ENCODE measurements at regions not wholly inside any gene's neighbourhood (a gene's known extent, or its start where the extent isn't known, plus 50 kb on each side); places are given as distances from the start of the nearest gene placed in this dataset.

DNA sequence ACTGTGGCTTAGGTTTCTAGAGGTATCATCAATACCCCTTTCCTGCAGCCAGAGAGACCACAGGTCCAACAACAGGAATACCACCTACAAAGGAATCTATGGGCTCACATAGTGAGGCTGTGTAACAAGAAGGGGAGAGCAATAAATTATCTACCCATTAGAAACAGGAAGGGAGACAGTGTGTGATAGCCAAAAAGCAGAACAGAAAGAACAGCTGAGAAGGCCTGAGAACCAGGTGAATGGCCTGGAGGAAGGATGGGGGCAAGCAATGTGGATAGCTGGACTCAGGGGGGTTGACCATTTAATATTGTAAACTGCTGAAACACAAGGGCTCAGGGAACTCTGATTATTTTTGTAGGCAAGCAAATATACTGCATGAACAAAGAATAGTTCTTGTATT, 628.2 kb downstream of the COL12A1 start:
- Mint-ChIP-seq H3K27ac (no peak overlapping the region), H3K4me3 (no peak overlapping the region), H3K36me3 (no peaks in the 10 kb centered on the region), H3K9me3 (no peaks in the 10 kb centered on the region), H3K27me3 (ENCODE audit: insufficient read depth, low read depth) (peaks cover 3% of the 10 kb centered on the region), H3K4me1 (peaks cover 2% of the 10 kb centered on the region)
- H3K36me3 ChIP-seq, result no peaks in the 10 kb centered on the region
- no peak overlapping the region for H3K4me2 ChIP-seq
- H2AFZ ChIP-seq (replicated peaks), result no peak overlapping the region
- H3K9me3 ChIP-seq (ENCODE audit: low read depth), result no peaks in the 10 kb centered on the region
- H3K4me1 ChIP-seq, result no peaks in the 10 kb centered on the region
- H3K9ac ChIP-seq, result no peak overlapping the region
- H3K4me3 ChIP-seq, result no peak overlapping the region
- no peak overlapping the region for H3K27ac ChIP-seq
- no peaks in the 10 kb centered on the region for H3K79me2 ChIP-seq (ENCODE audit: low read depth)
- no peak for DNase-seq (ENCODE audit: low spot score)
- TF ChIP-seq, protein P1, sequence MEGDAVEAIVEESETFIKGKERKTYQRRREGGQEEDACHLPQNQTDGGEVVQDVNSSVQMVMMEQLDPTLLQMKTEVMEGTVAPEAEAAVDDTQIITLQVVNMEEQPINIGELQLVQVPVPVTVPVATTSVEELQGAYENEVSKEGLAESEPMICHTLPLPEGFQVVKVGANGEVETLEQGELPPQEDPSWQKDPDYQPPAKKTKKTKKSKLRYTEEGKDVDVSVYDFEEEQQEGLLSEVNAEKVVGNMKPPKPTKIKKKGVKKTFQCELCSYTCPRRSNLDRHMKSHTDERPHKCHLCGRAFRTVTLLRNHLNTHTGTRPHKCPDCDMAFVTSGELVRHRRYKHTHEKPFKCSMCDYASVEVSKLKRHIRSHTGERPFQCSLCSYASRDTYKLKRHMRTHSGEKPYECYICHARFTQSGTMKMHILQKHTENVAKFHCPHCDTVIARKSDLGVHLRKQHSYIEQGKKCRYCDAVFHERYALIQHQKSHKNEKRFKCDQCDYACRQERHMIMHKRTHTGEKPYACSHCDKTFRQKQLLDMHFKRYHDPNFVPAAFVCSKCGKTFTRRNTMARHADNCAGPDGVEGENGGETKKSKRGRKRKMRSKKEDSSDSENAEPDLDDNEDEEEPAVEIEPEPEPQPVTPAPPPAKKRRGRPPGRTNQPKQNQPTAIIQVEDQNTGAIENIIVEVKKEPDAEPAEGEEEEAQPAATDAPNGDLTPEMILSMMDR (IDR thresholded peaks at IDR 0.05), result no peak
- no peak for TF ChIP-seq EZH2phosphoT487 (IDR thresholded peaks at IDR 0.05)
- no peak for TF ChIP-seq EZH2 (IDR thresholded peaks at IDR 0.05)
- H3F3A ChIP-seq (ENCODE audit: low read depth), result no peaks in the 10 kb centered on the region
- no peaks in the 10 kb centered on the region for H4K20me1 ChIP-seq (ENCODE audit: low read depth)
- H3K27me3 ChIP-seq, result no peaks in the 10 kb centered on the region

DNA sequence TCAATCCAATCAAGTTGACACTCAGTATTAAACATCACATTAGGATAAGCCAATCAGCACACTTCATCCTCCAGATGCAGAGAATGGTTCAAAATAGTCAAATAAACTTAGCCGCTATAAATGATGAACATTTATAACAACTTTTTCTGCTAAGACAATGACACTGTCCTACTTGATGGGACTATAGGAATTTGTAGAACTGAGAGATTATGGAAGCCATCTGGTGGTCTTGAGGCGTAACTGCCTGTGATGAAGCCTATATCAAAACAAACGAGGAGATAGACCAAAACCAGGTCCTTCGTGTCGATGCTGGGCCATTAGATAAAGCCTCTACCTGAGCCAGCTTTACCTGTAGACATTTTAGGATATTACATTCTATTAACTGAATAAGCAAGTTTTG, 631.1 kb downstream of the COL12A1 start:
- Mint-ChIP-seq H3K4me3 (no peak overlapping the region), H3K9me3 (no peaks in the 10 kb centered on the region), H3K4me1 (peaks cover 2% of the 10 kb centered on the region), H3K27ac (no peak overlapping the region), H3K27me3 (ENCODE audit: insufficient read depth, low read depth) (peaks cover 3% of the 10 kb centered on the region), H3K36me3 (no peaks in the 10 kb centered on the region)
- Histone ChIP-seq H4K20me1 (ENCODE audit: low read depth) (no peaks in the 10 kb centered on the region), H3K79me2 (ENCODE audit: low read depth) (no peaks in the 10 kb centered on the region), H3K4me2 (no peak overlapping the region), H3K4me1 (no peaks in the 10 kb centered on the region), H3K27me3 (no peaks in the 10 kb centered on the region), H3K9me3 (ENCODE audit: low read depth) (no peaks in the 10 kb centered on the region), H3F3A (ENCODE audit: low read depth) (no peaks in the 10 kb centered on the region), H3K9ac (no peak overlapping the region), H3K36me3 (no peaks in the 10 kb centered on the region), H3K27ac (no peak overlapping the region), H3K4me3 (no peak overlapping the region), H2AFZ (replicated peaks) (no peak overlapping the region)
- TF ChIP-seq, protein P1 (IDR thresholded peaks at IDR 0.05), result peak; percentile 64
- no peak for TF ChIP-seq EZH2phosphoT487 (IDR thresholded peaks at IDR 0.05)
- peak; percentile 46 for DNase-seq (ENCODE audit: low spot score)

DNA sequence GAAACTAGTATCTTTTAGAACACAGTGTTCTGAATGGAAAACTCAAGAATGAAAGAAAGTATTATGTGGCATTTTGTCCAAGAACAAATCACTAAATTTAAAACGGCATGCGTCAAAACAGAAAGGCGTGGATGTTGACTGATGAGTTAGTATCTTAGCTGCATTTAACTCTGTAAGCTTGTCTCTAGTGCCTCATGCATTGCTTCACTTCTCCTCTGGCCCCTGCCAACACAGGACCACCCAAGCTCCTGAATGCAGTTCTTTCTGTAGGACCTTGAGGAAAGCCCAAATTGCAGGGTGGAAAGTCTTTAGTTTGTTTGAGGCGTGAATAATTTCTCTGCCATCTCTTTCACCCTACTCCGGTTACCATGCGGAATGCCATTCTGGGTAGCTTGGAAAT, 632.2 kb downstream of the COL12A1 start:
- TF ChIP-seq, protein P1 (IDR thresholded peaks at IDR 0.05), result no peak
- TF ChIP-seq EZH2phosphoT487 (IDR thresholded peaks at IDR 0.05) (no peak), EZH2 (IDR thresholded peaks at IDR 0.05) (no peak)
- no peaks in the 10 kb centered on the region for H3K79me2 ChIP-seq (ENCODE audit: low read depth)
- H3K27me3 ChIP-seq, result no peaks in the 10 kb centered on the region
- Mint-ChIP-seq H3K27ac (no peak overlapping the region), H3K27me3 (ENCODE audit: insufficient read depth, low read depth) (peaks cover 3% of the 10 kb centered on the region), H3K9me3 (no peaks in the 10 kb centered on the region), H3K4me3 (no peak overlapping the region), H3K36me3 (no peaks in the 10 kb centered on the region), H3K4me1 (peaks cover 2% of the 10 kb centered on the region)
- no peak overlapping the region for H3K4me2 ChIP-seq
- H3K4me3 ChIP-seq, result no peak overlapping the region
- no peaks in the 10 kb centered on the region for H3K36me3 ChIP-seq
- no peaks in the 10 kb centered on the region for H4K20me1 ChIP-seq (ENCODE audit: low read depth)
- DNase-seq (ENCODE audit: low spot score), result no peak
- H3K4me1 ChIP-seq, result no peaks in the 10 kb centered on the region
- no peaks in the 10 kb centered on the region for H3K9me3 ChIP-seq (ENCODE audit: low read depth)
- no peak overlapping the region for H3K9ac ChIP-seq
- H3K27ac ChIP-seq, result no peak overlapping the region
- H2AFZ ChIP-seq (replicated peaks), result no peak overlapping the region
- H3F3A ChIP-seq (ENCODE audit: low read depth), result no peaks in the 10 kb centered on the region

DNA sequence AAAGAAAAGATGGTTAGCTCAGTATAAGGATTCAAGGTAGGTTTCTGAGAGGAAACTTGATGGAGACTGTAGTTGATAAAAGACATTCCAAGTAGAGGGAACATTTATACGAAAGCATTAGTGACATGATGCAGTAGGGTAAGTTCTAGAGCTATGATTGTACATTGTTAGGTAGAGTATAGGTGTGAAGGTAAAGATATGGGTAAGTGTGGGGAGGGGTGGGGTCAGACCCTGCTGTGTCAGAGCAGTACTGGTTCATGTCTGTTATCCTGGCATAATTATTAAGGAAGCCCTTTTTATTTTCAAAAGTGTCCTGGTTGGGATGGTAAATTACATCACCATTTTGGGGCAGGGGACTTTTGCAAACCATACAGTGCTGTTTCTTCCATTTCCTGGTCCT, 635.8 kb downstream of the COL12A1 start:
- Mint-ChIP-seq H3K36me3 (no peaks in the 10 kb centered on the region), H3K4me3 (no peak overlapping the region), H3K9me3 (no peaks in the 10 kb centered on the region), H3K4me1 (no peaks in the 10 kb centered on the region), H3K27ac (no peak overlapping the region), H3K27me3 (ENCODE audit: insufficient read depth, low read depth) (no peaks in the 10 kb centered on the region)
- no peak overlapping the region for H3K27ac ChIP-seq
- H3K36me3 ChIP-seq, result no peaks in the 10 kb centered on the region
- no peak overlapping the region for H3K4me3 ChIP-seq
- TF ChIP-seq, protein P1 (IDR thresholded peaks at IDR 0.05), result no peak
- TF ChIP-seq EZH2phosphoT487 (IDR thresholded peaks at IDR 0.05) (no peak), EZH2 (IDR thresholded peaks at IDR 0.05) (no peak)
- H4K20me1 ChIP-seq (ENCODE audit: low read depth), result no peaks in the 10 kb centered on the region
- no peaks in the 10 kb centered on the region for H3K27me3 ChIP-seq
- no peak overlapping the region for H3K9ac ChIP-seq
- H2AFZ ChIP-seq (replicated peaks), result no peak overlapping the region
- H3K9me3 ChIP-seq (ENCODE audit: low read depth), result no peaks in the 10 kb centered on the region
- no peaks in the 10 kb centered on the region for H3K4me1 ChIP-seq
- no peak for DNase-seq (ENCODE audit: low spot score)
- H3K79me2 ChIP-seq (ENCODE audit: low read depth), result no peaks in the 10 kb centered on the region
- no peak overlapping the region for H3K4me2 ChIP-seq
- no peaks in the 10 kb centered on the region for H3F3A ChIP-seq (ENCODE audit: low read depth)
